IMR-90 (cell line): ENCODE measurements at regions not wholly inside any gene's neighbourhood (a gene's known extent, or its start where the extent isn't known, plus 50 kb on each side); places are given as distances from the start of the nearest gene placed in this dataset.

Experiments
- CEBPB ChIP-seq: IDR thresholded peaks from 2 replicates; pipeline ENCODE4 v1.6.1; 2012; ENCODE audit warnings: low read depth, low read length, improper control_type of control experiment
- MAFK ChIP-seq: IDR thresholded peaks from 2 replicates; pipeline ENCODE4 v1.6.1; 2012; ENCODE audit warnings: low read depth, low read length, improper control_type of control experiment
- MXI1 ChIP-seq: IDR thresholded peaks from 2 replicates; pipeline ENCODE4 v1.6.1; 2012; ENCODE audit warnings: low read depth, mild to moderate bottlenecking, low read length, moderate library complexity, borderline replicate concordance
- POLR2A ChIP-seq: IDR thresholded peaks from 2 replicates; pipeline ENCODE4 v1.6.1; 2012; ENCODE audit warnings: mild to moderate bottlenecking, low read depth, low read length
- RAD21 ChIP-seq: IDR thresholded peaks from 2 replicates; pipeline ENCODE4 v1.6.1; 2012; ENCODE audit warnings: low read length, improper control_type of control experiment
- RCOR1 ChIP-seq: IDR thresholded peaks from 2 replicates; pipeline ENCODE4 v1.6.1; 2012; ENCODE audit warnings: mild to moderate bottlenecking, low read length, improper control_type of control experiment; ENCODE audit not compliant: insufficient replicate concordance
- TF ChIP-seq, protein P1 (sequence below): conservative IDR thresholded peaks from 2 replicates; pipeline ENCODE4 v1.5.1; 2012; ENCODE audit warnings: mild to moderate bottlenecking, low read depth, low read length, improper control_type of control experiment
- TF ChIP-seq, protein P2 (sequence below): fragments of 150-350 bp; IDR thresholded peaks from 2 replicates; pipeline ENCODE4 v1.6.1; 2017; ENCODE audit warnings: mild to moderate bottlenecking, antibody characterized with exemption, low read length, low read depth

DNA sequence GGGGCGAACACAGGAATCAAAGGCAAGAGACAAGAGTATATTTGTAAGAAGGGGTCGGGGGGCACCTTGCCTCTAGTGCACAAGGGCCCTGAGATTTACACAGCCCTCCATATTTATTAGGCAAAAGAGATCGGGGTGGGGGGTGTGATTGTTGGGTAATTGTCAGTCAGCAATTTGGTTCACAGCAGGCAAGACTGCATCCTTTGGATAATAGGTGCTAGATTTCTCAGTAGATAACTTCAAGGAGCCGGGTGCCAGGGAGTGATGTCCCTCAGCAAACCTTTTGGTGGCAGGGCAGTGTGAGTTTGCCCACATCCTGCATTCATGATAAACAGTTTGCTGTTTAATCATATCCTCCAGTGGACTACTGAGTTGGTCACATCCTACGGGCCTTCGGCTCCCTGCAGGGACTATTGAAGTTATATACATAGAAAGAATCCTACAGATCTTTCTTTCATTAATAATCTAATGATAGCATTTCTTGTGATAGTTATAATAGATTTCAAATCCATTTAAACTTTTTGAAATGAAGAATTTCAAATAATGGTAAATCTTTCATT, 178.5 kb downstream of the GNAI1 start:
- TF ChIP-seq POLR2A (no peak), CEBPB (no peak), RAD21 (no peak), RCOR1 (no peak), MAFK (no peak), MXI1 (no peak)
- TF ChIP-seq, protein P1, sequence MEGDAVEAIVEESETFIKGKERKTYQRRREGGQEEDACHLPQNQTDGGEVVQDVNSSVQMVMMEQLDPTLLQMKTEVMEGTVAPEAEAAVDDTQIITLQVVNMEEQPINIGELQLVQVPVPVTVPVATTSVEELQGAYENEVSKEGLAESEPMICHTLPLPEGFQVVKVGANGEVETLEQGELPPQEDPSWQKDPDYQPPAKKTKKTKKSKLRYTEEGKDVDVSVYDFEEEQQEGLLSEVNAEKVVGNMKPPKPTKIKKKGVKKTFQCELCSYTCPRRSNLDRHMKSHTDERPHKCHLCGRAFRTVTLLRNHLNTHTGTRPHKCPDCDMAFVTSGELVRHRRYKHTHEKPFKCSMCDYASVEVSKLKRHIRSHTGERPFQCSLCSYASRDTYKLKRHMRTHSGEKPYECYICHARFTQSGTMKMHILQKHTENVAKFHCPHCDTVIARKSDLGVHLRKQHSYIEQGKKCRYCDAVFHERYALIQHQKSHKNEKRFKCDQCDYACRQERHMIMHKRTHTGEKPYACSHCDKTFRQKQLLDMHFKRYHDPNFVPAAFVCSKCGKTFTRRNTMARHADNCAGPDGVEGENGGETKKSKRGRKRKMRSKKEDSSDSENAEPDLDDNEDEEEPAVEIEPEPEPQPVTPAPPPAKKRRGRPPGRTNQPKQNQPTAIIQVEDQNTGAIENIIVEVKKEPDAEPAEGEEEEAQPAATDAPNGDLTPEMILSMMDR, result no peak
- TF ChIP-seq, protein P2, sequence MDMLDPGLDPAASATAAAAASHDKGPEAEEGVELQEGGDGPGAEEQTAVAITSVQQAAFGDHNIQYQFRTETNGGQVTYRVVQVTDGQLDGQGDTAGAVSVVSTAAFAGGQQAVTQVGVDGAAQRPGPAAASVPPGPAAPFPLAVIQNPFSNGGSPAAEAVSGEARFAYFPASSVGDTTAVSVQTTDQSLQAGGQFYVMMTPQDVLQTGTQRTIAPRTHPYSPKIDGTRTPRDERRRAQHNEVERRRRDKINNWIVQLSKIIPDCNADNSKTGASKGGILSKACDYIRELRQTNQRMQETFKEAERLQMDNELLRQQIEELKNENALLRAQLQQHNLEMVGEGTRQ, result no peak
